GM12891 (cell line): ENCODE measurements at regions not wholly inside any gene's neighbourhood (a gene's known extent, or its start where the extent isn't known, plus 50 kb on each side); places are given as distances from the start of the nearest gene placed in this dataset.

Source experiments
- DNase-seq: peaks from one replicate; pipeline ENCODE4 v3.0.0; 2011; ENCODE audit warnings: low spot score; ENCODE audit not compliant: insufficient read length
- FAIRE-seq: peaks from 2 replicates; lab custom pipeline; 2011; peaks lifted over from hg19 to GRCh38; lab: Jason Lieb, UNC
- PAX5 ChIP-seq: IDR thresholded peaks from 2 replicates; pipeline ENCODE4 v1.6.1; 2011; ENCODE audit warnings: low read length, moderate library complexity, mild to moderate bottlenecking; ENCODE audit not compliant: insufficient read depth, severe bottlenecking
- POLR2A ChIP-seq: IDR thresholded peaks from 2 replicates; pipeline ENCODE4 v1.6.1; 2011; ENCODE audit warnings: low read depth, low read length, control low read depth
- POLR2AphosphoS5 ChIP-seq: IDR thresholded peaks from 2 replicates; pipeline ENCODE4 v1.6.1; 2011; ENCODE audit warnings: low read depth, low read length, control low read depth
- POU2F2 ChIP-seq: IDR thresholded peaks from 2 replicates; pipeline ENCODE4 v1.6.1; 2011; ENCODE audit warnings: low read depth, mild to moderate bottlenecking, control low read depth, low read length, moderate library complexity
- SPI1 ChIP-seq: IDR thresholded peaks from 2 replicates; pipeline ENCODE4 v1.6.1; 2011; ENCODE audit warnings: low read depth, low read length, control low read depth
- TAF1 ChIP-seq: IDR thresholded peaks from 2 replicates; pipeline ENCODE4 v1.6.1; 2011; ENCODE audit warnings: low read depth, low read length, control low read depth

GRCh38 chr5:123813937-123814624, 302.1 kb downstream of the CSNK1G3 start:
- DNase-seq, result no peak
- peak; percentile 31 for FAIRE-seq
- TF ChIP-seq POLR2A, result no peak
- TF ChIP-seq TAF1, result no peak
- TF ChIP-seq POLR2AphosphoS5, result no peak
- no peak for TF ChIP-seq PAX5
- no peak for TF ChIP-seq SPI1
- no peak for TF ChIP-seq POU2F2

GRCh38 chr5:123813264-123813663, 301.3 kb downstream of the CSNK1G3 start:
- no peak for TF ChIP-seq POLR2AphosphoS5
- no peak for TF ChIP-seq POU2F2
- TF ChIP-seq POLR2A, result no peak
- no peak for TF ChIP-seq TAF1
- TF ChIP-seq SPI1, result no peak
- no peak for TF ChIP-seq PAX5
- FAIRE-seq, result no peak
- DNase-seq, result no peak

GRCh38 chr5:123811831-123812230, 299.9 kb downstream of the CSNK1G3 start:
- DNase-seq, result no peak
- TF ChIP-seq TAF1 (no peak), POLR2A (no peak), POLR2AphosphoS5 (no peak), SPI1 (no peak), POU2F2 (no peak), PAX5 (no peak)
- FAIRE-seq, result no peak

- DNase-seq (no peak), FAIRE-seq (no peak)
- TF ChIP-seq SPI1, result no peak
- TF ChIP-seq POLR2AphosphoS5, result no peak
- no peak for TF ChIP-seq PAX5
- no peak for TF ChIP-seq POLR2A
- TF ChIP-seq POU2F2, result no peak
- no peak for TF ChIP-seq TAF1
These were observed 298.9 kb downstream of the CSNK1G3 start for GRCh38 chr5:123810746-123811340.

- no peak for DNase-seq
- TF ChIP-seq POLR2A (no peak), PAX5 (no peak), TAF1 (no peak), POLR2AphosphoS5 (no peak), SPI1 (no peak), POU2F2 (no peak)
- no peak for FAIRE-seq
These were observed 298.3 kb downstream of the CSNK1G3 start for GRCh38 chr5:123810253-123810652.

- DNase-seq (no peak), FAIRE-seq (no peak)
- TF ChIP-seq TAF1 (no peak), SPI1 (no peak), POLR2A (no peak), PAX5 (no peak), POLR2AphosphoS5 (no peak), POU2F2 (no peak)
These were observed 297.7 kb downstream of the CSNK1G3 start for GRCh38 chr5:123809594-123810221.

GRCh38 chr5:123808461-123809380, 296.7 kb downstream of the CSNK1G3 start:
- TF ChIP-seq SPI1 (no peak), POLR2AphosphoS5 (no peak), TAF1 (no peak), PAX5 (no peak), POLR2A (no peak), POU2F2 (no peak)
- DNase-seq, result no peak

GRCh38 chr5:123807177-123807945, 295.4 kb downstream of the CSNK1G3 start:
- no peak for DNase-seq
- TF ChIP-seq PAX5 (no peak), POLR2A (no peak), POLR2AphosphoS5 (no peak), TAF1 (no peak), POU2F2 (no peak), SPI1 (no peak)
- no peak for FAIRE-seq

More at GRCh38 chr5:123808461-123809380, 296.7 kb downstream of the CSNK1G3 start:
- no peak for FAIRE-seq

- DNase-seq (no peak), FAIRE-seq (no peak)
- TF ChIP-seq SPI1 (no peak), POLR2AphosphoS5 (no peak), POLR2A (no peak), PAX5 (no peak), TAF1 (no peak), POU2F2 (no peak)
These were observed 294.7 kb downstream of the CSNK1G3 start for GRCh38 chr5:123806644-123807043.
